GM15510 (cell line): ENCODE measurements at regions not wholly inside any gene's neighbourhood (a gene's known extent, or its start where the extent isn't known, plus 50 kb on each side); places are given as distances from the start of the nearest gene placed in this dataset.

Source experiments
- POLR2A ChIP-seq: IDR thresholded peaks from 3 replicates; pipeline ENCODE4 v1.6.1; 2011; ENCODE audit warnings: borderline replicate concordance; ENCODE audit not compliant: insufficient read length; ENCODE audit errors: extremely low read depth

DNA sequence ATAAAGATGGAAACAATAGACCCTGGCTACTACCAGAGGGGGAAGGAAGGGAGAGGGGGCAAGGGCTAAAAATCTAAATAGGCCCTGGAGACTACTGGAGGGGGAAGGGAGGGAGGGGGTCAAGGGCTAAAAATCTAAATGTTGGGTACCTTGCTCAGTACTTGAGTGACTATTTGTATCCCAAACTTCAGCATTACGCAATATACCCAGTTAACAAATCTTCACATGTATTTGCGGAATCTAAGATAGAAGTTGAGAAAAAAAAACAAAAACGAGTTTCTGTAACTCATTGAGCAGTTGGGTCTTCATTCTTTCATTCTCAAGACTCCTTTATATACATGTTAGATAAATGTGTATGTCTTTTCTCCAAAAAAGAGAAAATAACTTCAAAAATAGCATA is 537.4 kb downstream of the TAF11L14 start:
- no peak for TF ChIP-seq POLR2A

DNA sequence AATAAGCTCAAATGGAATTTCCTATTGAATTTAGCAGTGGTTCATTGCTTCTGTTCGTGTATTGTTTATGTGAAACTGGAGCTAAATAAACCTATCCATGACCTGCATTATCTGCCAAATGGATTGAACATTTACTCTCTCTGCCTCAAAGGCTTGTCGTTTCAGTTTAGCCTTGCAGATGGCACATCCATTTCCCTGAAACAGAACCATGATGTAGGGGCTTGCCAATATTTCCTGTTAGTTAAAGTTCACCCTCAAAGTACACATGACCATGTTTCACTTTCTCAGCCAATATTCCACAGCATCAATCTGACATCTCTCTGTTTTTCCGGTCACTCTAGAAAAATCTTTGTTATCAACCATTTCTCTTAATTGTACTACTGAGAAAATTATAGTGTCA is 545.3 kb downstream of the TAF11L14 start:
- TF ChIP-seq POLR2A = no peak

DNA sequence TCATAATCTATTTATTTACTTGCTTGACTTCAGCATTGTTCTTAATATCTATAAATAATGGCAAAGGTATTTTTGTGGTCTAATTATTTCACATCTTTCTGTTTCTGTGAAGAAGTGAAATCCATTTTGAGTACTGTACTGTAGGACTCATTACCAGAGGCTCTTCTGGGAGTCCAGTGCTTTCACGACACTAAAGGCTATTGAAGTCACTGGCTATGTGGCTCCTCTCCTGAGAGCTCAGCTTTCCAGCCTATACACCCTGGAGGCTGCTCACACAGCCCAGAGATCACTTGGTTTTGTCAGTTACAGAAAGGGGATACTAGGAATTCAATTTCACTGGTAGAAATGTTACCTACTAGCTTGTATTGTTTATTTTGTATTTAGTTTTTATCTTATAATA is 547.3 kb downstream of the TAF11L14 start:
- no peak for TF ChIP-seq POLR2A

DNA sequence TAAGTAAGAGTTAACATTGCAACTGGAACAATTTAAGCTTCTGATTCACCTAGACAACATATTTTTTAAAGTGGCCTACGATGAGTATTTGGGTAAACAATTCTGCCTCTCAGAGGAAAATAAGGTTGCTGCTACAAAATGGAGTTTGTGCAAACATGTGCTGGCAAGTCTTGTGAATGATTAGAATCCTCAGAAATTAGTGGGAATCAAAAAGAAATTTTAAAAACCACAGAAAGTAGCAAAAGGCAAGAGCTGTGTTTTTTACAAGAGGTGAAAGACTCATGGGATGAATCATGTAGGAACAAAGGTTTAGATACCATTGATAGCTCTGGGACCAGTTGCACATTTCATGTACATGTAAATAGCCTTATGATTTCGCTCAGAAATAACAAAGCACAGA is 561.6 kb downstream of the TAF11L14 start:
- TF ChIP-seq POLR2A = no peak

DNA sequence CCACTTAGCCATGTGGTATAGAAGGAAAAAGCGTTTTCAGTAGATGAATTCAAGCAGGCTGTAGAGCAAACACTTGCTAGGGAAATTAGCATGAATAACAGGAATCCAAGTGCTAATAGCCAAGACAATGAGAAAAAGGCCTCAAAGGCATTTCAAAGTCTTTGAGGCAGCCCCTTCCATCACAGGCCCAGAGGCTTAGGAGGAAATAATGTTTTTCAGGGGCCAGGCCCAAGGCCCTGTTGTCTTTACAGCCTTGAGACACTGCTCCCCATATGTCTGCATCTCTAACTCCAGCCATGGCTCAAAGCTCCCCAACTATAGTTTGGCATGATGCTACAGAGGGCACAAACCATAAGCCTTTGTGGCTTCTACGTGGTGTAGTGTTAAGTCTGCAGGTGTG is 563.5 kb downstream of the TAF11L14 start:
- TF ChIP-seq POLR2A = no peak

DNA sequence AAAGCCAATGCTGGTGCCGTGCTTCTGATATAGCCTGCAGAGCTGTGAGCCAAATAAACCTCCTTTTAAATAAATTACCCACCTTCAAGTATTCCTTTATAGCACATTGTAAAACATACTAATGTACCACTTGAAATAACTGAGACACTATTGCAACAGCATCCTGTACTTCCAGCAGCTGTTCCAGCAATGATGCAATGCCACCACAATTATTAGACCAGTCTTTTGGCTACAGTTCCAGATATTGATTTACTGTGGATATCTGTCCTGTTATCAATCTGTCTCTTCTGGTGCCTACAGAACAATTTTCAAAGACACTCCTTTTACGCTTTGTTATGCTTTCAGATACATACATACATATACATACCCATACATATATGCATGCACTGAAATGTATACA is 567.9 kb downstream of the TAF11L14 start:
- TF ChIP-seq POLR2A = no peak

DNA sequence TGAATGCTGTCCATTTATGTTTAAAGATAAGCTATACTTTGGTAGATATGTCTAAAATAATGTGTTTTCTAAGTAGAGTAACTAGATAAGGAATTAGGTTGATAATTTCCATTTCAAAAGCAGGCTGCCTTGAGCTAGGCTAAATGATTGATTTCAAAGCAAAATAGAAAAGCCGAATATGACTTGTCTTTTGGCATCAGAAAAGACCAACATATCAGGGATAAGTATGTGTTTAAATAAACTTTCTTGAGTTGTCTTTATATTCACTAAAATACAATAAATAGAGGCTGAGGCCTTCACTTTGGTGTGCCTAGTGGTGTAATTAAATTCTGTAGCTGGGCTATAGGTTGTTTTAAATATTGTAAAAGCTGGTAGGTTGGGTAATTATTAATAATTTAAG is 569.0 kb downstream of the TAF11L14 start:
- TF ChIP-seq POLR2A = no peak

DNA sequence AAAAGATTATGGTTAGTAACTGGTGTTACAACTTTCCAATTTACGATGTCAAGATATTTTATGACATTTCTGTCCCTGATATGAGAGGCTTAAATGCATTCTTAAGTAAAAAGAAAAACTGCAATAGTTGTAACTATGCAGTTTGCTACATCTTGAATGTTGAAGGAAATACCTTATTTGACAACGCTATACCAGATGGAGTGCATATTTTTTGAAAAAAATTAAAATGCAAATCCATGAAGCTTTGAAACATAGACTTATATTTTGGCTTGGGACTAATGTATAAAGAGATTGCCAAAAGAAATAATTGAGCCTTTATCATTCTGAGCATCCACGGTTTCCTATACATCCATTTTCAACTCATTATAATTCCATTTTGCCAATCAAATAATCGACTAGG is 579.4 kb downstream of the TAF11L14 start:
- no peak for TF ChIP-seq POLR2A

DNA sequence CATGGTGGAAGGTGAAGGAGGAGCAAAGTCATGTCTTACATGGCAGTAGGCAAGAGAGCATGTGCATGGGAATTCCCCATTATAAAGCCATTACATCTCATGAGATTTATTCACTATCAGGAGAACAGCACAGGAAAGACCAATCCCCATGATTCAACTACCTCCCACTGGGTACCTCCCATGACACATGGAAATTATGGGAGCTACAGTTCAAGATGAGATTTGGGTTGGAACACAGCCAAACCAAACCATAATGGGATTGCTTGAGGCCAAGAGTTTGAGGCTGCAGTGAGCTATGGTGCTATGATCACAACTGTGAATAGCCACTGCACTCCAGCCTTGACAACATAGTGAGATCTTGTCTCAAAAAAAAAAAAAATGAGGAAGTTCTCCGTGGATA is 581.8 kb downstream of the TAF11L14 start:
- TF ChIP-seq POLR2A = no peak

DNA sequence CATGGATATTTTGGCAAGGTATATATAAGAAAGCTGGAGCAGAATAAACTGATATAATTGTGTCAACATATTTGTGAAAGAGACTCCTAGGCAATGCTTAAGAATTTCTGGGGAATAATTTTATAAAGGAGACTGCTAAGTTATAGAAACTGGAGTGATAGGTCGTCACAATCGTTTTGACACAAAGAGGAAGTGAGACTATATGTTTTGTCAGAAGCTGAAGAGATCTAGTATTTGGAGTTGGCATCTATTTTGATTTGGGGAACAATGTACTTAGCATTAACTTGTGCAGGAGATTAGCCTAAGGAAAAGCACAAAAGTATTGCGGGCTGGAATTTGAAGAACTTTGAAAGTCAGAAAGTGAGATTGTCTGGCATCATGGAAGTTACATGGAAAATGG is 582.5 kb downstream of the TAF11L14 start:
- no peak for TF ChIP-seq POLR2A

DNA sequence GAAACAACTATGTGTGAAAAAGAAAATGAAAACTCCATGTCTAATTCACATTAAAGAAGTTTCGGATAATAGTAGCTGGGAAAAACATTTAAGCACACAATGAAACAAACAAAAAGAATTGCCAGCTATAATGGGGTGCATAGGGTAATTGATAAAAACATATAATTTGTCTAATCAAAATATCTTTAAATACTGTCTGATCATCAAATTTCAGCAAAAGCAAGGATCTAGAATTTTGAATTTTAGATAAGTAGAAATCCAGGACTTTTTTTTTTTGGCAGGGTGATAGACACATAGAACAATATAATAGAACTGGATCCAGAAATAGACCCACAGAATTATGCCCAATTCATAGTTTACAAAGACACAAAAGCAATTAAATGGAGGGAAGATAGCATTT is 585.0 kb downstream of the TAF11L14 start:
- TF ChIP-seq POLR2A = no peak

DNA sequence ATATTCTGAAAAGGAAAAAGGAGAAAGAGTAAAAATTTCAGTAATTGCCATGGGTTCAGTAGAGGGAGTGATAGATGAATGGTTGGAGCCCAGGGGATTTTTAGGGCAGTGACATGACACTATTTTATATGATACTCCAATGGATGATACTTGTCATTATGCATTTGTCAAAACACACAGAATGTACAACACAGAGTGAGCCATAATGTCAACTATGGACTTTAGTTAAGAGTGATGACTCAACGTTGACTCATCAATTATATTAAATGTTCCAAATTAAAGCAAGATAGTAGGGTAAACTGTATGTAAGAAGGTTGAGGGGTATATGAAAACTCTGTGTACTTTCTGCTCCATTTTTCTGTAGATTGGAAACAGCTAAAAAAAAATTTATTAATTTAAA is 586.4 kb downstream of the TAF11L14 start:
- no peak for TF ChIP-seq POLR2A

DNA sequence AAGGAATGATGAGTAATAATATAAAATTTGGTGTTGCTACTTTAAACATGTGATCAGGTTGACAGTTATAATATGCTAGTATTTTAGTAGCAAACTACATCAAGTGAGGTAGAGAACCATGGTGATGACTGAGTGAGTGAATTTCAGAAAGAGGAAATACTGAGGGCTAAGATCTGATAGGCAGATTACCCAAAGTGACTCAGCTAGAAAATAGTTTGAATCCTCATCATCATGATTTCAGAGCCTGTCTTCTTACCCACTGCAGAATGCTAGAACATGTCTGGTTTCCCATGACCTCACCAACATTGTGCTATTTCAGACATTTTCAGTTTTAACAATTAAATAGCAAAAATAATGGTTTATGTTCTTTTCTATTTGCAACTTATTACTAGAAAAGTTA is 602.1 kb downstream of the TAF11L14 start:
- TF ChIP-seq POLR2A = no peak

DNA sequence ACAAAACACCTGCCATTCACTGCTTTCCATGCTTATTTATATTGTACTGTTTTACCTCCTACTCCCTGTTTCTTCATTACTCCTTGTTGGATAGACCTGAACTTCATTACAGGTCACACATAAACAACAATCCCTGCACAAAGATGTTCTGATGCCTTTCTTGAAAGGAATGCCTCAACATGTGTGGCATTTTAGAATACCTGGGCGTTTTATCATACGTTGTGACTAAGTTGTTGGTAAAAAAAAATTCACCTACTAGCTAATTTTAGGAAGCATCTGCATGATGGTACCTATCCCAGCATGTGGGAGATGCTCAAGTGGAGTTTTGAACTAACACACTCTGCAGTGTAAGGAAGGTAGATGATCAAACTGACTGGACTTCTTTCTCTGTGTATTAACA is 604.1 kb downstream of the TAF11L14 start:
- no peak for TF ChIP-seq POLR2A

DNA sequence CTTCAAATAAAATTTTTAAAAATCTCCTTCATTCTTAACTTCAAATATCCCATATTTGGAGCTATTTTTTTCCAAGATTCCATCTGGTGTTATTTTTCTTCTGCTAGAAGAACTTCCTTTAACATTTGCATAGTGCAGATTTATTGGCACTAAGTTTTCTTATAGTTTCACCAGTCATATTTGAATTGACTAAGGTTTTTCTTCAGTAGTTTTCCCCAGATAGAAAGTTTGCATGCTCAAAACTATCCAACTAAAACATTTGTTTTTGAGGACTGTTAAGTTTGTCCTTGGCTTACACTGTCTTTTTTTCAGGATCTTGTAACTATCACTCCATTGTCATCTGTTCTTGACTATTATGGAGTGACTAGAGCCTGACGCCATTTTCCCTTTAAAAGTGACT is 606.7 kb downstream of the TAF11L14 start:
- no peak for TF ChIP-seq POLR2A

DNA sequence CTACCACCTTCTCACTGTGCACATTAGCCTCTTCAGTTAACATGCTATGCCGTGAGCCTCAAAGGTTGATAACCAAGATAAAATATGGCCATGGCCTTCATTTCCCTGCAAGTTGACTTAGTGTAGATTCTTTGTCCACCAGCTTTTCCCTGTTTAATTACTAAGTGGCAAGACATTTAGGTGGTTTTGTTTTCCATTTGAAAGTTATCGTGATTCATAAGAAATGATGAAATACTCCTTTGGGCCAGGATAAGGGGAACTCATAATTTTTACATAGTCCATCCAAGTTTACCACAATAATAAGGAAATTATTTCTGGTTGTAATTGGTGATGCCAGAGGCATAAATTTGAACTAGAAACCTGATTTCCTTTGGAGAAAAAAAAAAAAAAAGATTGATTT is 609.6 kb downstream of the TAF11L14 start:
- TF ChIP-seq POLR2A = no peak

DNA sequence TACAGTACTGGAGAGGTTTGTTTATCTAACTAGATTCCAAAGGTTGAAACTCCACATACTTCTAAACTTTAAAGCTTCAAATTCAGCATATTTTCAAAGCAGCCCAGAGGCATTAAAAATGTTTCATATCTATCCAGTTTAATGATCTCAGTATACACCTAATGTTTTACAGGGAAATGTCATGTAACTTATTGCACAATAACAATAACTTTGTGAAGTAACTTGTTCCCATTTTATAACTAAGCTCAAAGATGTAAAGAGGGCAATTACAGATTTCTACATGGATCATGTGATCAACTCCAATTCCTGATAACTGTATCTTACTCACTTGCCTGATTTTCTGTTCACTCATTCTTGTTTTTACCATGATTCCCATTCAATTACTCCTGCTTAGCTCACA is 610.0 kb downstream of the TAF11L14 start:
- no peak for TF ChIP-seq POLR2A
